ENCODE measurements at regions not wholly inside any gene's neighbourhood (a gene's known extent, or its start where the extent isn't known, plus 50 kb on each side); places are given as distances from the start of the nearest gene placed in this dataset.

DNA sequence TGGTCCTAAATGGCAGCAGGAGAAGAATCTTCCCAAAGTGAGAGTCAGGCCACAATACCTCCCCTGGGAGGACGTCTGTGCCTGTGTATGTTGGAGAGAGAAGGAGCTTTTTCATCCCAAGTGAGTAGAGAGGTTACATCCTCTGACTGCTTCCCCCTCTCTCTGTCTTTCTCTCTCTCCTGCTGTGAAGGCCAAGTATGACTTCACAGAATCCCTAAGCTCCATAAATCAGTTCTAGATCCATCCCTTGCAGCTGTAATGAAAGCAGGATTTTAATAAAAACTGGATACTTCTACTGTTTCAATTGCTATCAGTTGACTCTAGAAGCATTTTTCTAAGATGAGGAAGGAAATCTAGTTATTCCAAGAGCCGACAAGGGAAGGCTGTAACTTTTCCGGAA is 389.1 kb upstream of the PROK2 start:
- no peak overlapping the region for H4K8ac ChIP-seq (ENCODE audit: low read depth, low read length)
- no peak for DNase-seq (ENCODE audit: low spot score)
- no peak overlapping the region for H3K4me2 ChIP-seq (ENCODE audit: insufficient read depth, low read length, poor library complexity, severe bottlenecking)
- H2BK120ac ChIP-seq (ENCODE audit: low read depth, low read length) = no peak overlapping the region
- H2BK5ac ChIP-seq (ENCODE audit: low read length) = no peak overlapping the region
- no peak overlapping the region for H3K4ac ChIP-seq (ENCODE audit: low read length)
- H3K36me3 ChIP-seq (replicated peaks in 1 of 2; ENCODE audit: control insufficient read depth in 2 of 2, insufficient read depth in 2 of 2, low read length in 2 of 2) = no peaks in the 10 kb centered on the region
- H3K9me3 ChIP-seq (replicated peaks in 1 of 2; ENCODE audit: control insufficient read depth in 2 of 2, insufficient read depth in 1 of 2, low read depth in 1 of 2, low read length in 2 of 2) = no peaks in the 10 kb centered on the region
- no peak overlapping the region for H2AFZ ChIP-seq (ENCODE audit: low read length)
- WGBS, 2 donors (ENCODE audit: extremely low coverage in 2 of 2, insufficient read length in 2 of 2, insufficient replicate concordance in 1 of 2) = no CpG with 5 or more reads among the region's 3 CpGs
- no peak overlapping the region for H3K14ac ChIP-seq (ENCODE audit: low read length)
- H3K4me1 ChIP-seq (ENCODE audit: control insufficient read depth in 2 of 2, insufficient read depth in 1 of 2, low read depth in 1 of 2, low read length in 2 of 2) = peaks cover 0 to 13% of the 10 kb centered on the region in 2 donors
- no peak overlapping the region for H2BK15ac ChIP-seq (ENCODE audit: low read length)
- H3K18ac ChIP-seq (ENCODE audit: low read length) = no peak overlapping the region
- no peak overlapping the region for H3K27ac ChIP-seq (replicated peaks; ENCODE audit: low read length)
- H3K9ac ChIP-seq (ENCODE audit: low read depth, low read length, poor library complexity) = no peak overlapping the region
- H3K79me1 ChIP-seq (ENCODE audit: low read depth, low read length) = no peaks in the 10 kb centered on the region
- H2BK12ac ChIP-seq (ENCODE audit: low read length) = no peak overlapping the region
- no peak overlapping the region for H3K4me3 ChIP-seq (ENCODE audit: low read length in 2 of 2)
- H4K91ac ChIP-seq (ENCODE audit: low read depth, low read length, poor library complexity) = no peak overlapping the region
- H3K23ac ChIP-seq (ENCODE audit: low read depth, low read length, poor library complexity) = no peak overlapping the region
- no peak overlapping the region for H2AK5ac ChIP-seq (ENCODE audit: low read depth, low read length)
- no peaks in the 10 kb centered on the region for H3K27me3 ChIP-seq (ENCODE audit: control insufficient read depth in 3 of 3, insufficient read depth in 3 of 3, low read depth in 1 of 3, low read length in 3 of 3)

GRCh38 chr3:72171946-72172345 is 387.0 kb upstream of the PROK2 start:
- WGBS, 2 donors (ENCODE audit: extremely low coverage in 2 of 2, insufficient read length in 2 of 2, insufficient replicate concordance in 1 of 2) = no CpG with 5 or more reads among the region's 10 CpGs
- H2BK12ac ChIP-seq (ENCODE audit: low read length) = no peak overlapping the region
- H3K9me3 ChIP-seq (replicated peaks in 1 of 2; ENCODE audit: control insufficient read depth in 2 of 2, insufficient read depth in 1 of 2, low read depth in 1 of 2, low read length in 2 of 2) = no peaks in the 10 kb centered on the region
- H2BK15ac ChIP-seq (ENCODE audit: low read length) = no peak overlapping the region
- H2AFZ ChIP-seq (ENCODE audit: low read length) = no peak overlapping the region
- no peak overlapping the region for H3K4me2 ChIP-seq (ENCODE audit: insufficient read depth, low read length, poor library complexity, severe bottlenecking)
- peaks cover 0 to 13% of the 10 kb centered on the region in 2 donors for H3K4me1 ChIP-seq (ENCODE audit: control insufficient read depth in 2 of 2, insufficient read depth in 1 of 2, low read depth in 1 of 2, low read length in 2 of 2)
- no peak overlapping the region for H3K27ac ChIP-seq (replicated peaks; ENCODE audit: low read length)
- H3K36me3 ChIP-seq (replicated peaks in 1 of 2; ENCODE audit: control insufficient read depth in 2 of 2, insufficient read depth in 2 of 2, low read length in 2 of 2) = no peaks in the 10 kb centered on the region
- H3K4ac ChIP-seq (ENCODE audit: low read length) = no peak overlapping the region
- no peak overlapping the region for H4K8ac ChIP-seq (ENCODE audit: low read depth, low read length)
- H3K18ac ChIP-seq (ENCODE audit: low read length) = no peak overlapping the region
- H3K9ac ChIP-seq (ENCODE audit: low read depth, low read length, poor library complexity) = no peak overlapping the region
- H4K91ac ChIP-seq (ENCODE audit: low read depth, low read length, poor library complexity) = no peak overlapping the region
- no peak overlapping the region for H3K23ac ChIP-seq (ENCODE audit: low read depth, low read length, poor library complexity)
- H2BK5ac ChIP-seq (ENCODE audit: low read length) = no peak overlapping the region
- no peaks in the 10 kb centered on the region for H3K27me3 ChIP-seq (ENCODE audit: control insufficient read depth in 3 of 3, insufficient read depth in 3 of 3, low read depth in 1 of 3, low read length in 3 of 3)
- H3K79me1 ChIP-seq (ENCODE audit: low read depth, low read length) = no peaks in the 10 kb centered on the region
- H2BK120ac ChIP-seq (ENCODE audit: low read depth, low read length) = no peak overlapping the region
- DNase-seq (ENCODE audit: low spot score) = no peak
- H2AK5ac ChIP-seq (ENCODE audit: low read depth, low read length) = no peak overlapping the region
- no peak overlapping the region for H3K14ac ChIP-seq (ENCODE audit: low read length)
- H3K4me3 ChIP-seq (ENCODE audit: low read length in 2 of 2) = no peak overlapping the region

DNA sequence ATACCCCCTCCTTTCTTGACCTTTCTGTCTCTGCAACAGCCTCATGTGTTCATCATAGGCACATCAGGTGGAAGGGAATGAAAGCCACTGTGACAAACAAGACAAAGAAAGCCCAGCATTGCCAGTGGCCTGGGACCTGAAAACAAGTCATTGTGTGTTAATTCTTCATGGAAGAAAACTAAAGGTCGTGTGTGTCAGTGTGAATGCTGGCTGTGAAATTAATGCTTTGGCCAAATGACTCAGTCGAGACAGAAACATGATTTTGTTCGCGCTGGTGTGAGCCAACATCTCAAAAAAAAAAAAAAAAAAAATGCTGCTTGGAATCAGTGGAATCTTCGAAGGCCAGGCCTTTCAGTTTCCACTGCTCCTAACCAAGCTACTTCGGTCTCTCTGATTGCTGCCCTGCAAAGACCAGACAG is 386.5 kb upstream of the PROK2 start:
- H3K27ac ChIP-seq (replicated peaks; ENCODE audit: low read length) = no peak overlapping the region
- no CpG with 5 or more reads among the region's 6 CpGs for WGBS, 2 donors (ENCODE audit: extremely low coverage in 2 of 2, insufficient read length in 2 of 2, insufficient replicate concordance in 1 of 2)

GRCh38 chr3:72169561-72170472 is 384.9 kb upstream of the PROK2 start:
- H2BK120ac ChIP-seq (ENCODE audit: low read depth, low read length) = no peak overlapping the region
- DNase-seq (ENCODE audit: low spot score) = no peak
- H3K4me3 ChIP-seq (ENCODE audit: low read length in 2 of 2) = no peak overlapping the region
- H3K23ac ChIP-seq (ENCODE audit: low read depth, low read length, poor library complexity) = no peak overlapping the region
- no CpG with 5 or more reads among the region's 5 CpGs for WGBS, 2 donors (ENCODE audit: extremely low coverage in 2 of 2, insufficient read length in 2 of 2, insufficient replicate concordance in 1 of 2)
- H3K18ac ChIP-seq (ENCODE audit: low read length) = no peak overlapping the region
- no peak overlapping the region for H3K14ac ChIP-seq (ENCODE audit: low read length)
- H2AFZ ChIP-seq (ENCODE audit: low read length) = no peak overlapping the region
- H3K9ac ChIP-seq (ENCODE audit: low read depth, low read length, poor library complexity) = no peak overlapping the region
- no peak overlapping the region for H2BK15ac ChIP-seq (ENCODE audit: low read length)
- peak overlapping the region; percentile 53 for H2AK5ac ChIP-seq (ENCODE audit: low read depth, low read length)
- H2BK5ac ChIP-seq (ENCODE audit: low read length) = no peak overlapping the region
- no peak overlapping the region for H2BK12ac ChIP-seq (ENCODE audit: low read length)
- H4K8ac ChIP-seq (ENCODE audit: low read depth, low read length) = no peak overlapping the region
- no peaks in the 10 kb centered on the region for H3K36me3 ChIP-seq (replicated peaks in 1 of 2; ENCODE audit: control insufficient read depth in 2 of 2, insufficient read depth in 2 of 2, low read length in 2 of 2)
- H3K27ac ChIP-seq (replicated peaks; ENCODE audit: low read length) = no peak overlapping the region
- no peak overlapping the region for H3K4me2 ChIP-seq (ENCODE audit: insufficient read depth, low read length, poor library complexity, severe bottlenecking)
- H3K79me1 ChIP-seq (ENCODE audit: low read depth, low read length) = no peaks in the 10 kb centered on the region
- H3K27me3 ChIP-seq (ENCODE audit: control insufficient read depth in 3 of 3, insufficient read depth in 3 of 3, low read depth in 1 of 3, low read length in 3 of 3) = no peaks in the 10 kb centered on the region
- H3K9me3 ChIP-seq (replicated peaks in 1 of 2; ENCODE audit: control insufficient read depth in 2 of 2, insufficient read depth in 1 of 2, low read depth in 1 of 2, low read length in 2 of 2) = no peaks in the 10 kb centered on the region
- H3K4ac ChIP-seq (ENCODE audit: low read length) = no peak overlapping the region
- peaks cover 0 to 19% of the 10 kb centered on the region in 2 donors for H3K4me1 ChIP-seq (ENCODE audit: control insufficient read depth in 2 of 2, insufficient read depth in 1 of 2, low read depth in 1 of 2, low read length in 2 of 2)
- H4K91ac ChIP-seq (ENCODE audit: low read depth, low read length, poor library complexity) = no peak overlapping the region

More for the DNA sequence above, 386.5 kb upstream of the PROK2 start:
- no peak overlapping the region for H3K18ac ChIP-seq (ENCODE audit: low read length)
- no peaks in the 10 kb centered on the region for H3K36me3 ChIP-seq (replicated peaks in 1 of 2; ENCODE audit: control insufficient read depth in 2 of 2, insufficient read depth in 2 of 2, low read length in 2 of 2)
- no peak overlapping the region for H3K4ac ChIP-seq (ENCODE audit: low read length)
- no peak overlapping the region for H2BK12ac ChIP-seq (ENCODE audit: low read length)
- no peaks in the 10 kb centered on the region for H3K79me1 ChIP-seq (ENCODE audit: low read depth, low read length)
- H3K9ac ChIP-seq (ENCODE audit: low read depth, low read length, poor library complexity) = no peak overlapping the region
- no peak overlapping the region for H2BK5ac ChIP-seq (ENCODE audit: low read length)
- no peak overlapping the region for H4K91ac ChIP-seq (ENCODE audit: low read depth, low read length, poor library complexity)
- H2AFZ ChIP-seq (ENCODE audit: low read length) = no peak overlapping the region
- H2BK120ac ChIP-seq (ENCODE audit: low read depth, low read length) = no peak overlapping the region
- H2AK5ac ChIP-seq (ENCODE audit: low read depth, low read length) = no peak overlapping the region
- H3K9me3 ChIP-seq (replicated peaks in 1 of 2; ENCODE audit: control insufficient read depth in 2 of 2, insufficient read depth in 1 of 2, low read depth in 1 of 2, low read length in 2 of 2) = no peaks in the 10 kb centered on the region
- no peak overlapping the region for H3K4me2 ChIP-seq (ENCODE audit: insufficient read depth, low read length, poor library complexity, severe bottlenecking)
- H3K27me3 ChIP-seq (ENCODE audit: control insufficient read depth in 3 of 3, insufficient read depth in 3 of 3, low read depth in 1 of 3, low read length in 3 of 3) = no peaks in the 10 kb centered on the region
- no peak overlapping the region for H2BK15ac ChIP-seq (ENCODE audit: low read length)
- no peak overlapping the region for H3K4me3 ChIP-seq (ENCODE audit: low read length in 2 of 2)
- no peak overlapping the region for H4K8ac ChIP-seq (ENCODE audit: low read depth, low read length)
- H3K4me1 ChIP-seq (ENCODE audit: control insufficient read depth in 2 of 2, insufficient read depth in 1 of 2, low read depth in 1 of 2, low read length in 2 of 2) = peaks cover 0 to 13% of the 10 kb centered on the region in 2 donors
- DNase-seq (ENCODE audit: low spot score) = no peak
- no peak overlapping the region for H3K14ac ChIP-seq (ENCODE audit: low read length)
- H3K23ac ChIP-seq (ENCODE audit: low read depth, low read length, poor library complexity) = no peak overlapping the region

Data from neuronal stem cell (in vitro differentiated cells).